TTC549 (cell line): ENCODE measurements at regions not wholly inside any gene's neighbourhood (a gene's known extent, or its start where the extent isn't known, plus 50 kb on each side); places are given as distances from the start of the nearest gene placed in this dataset.
"Not testable (repeated sequence)": the region's sequence is repeated elsewhere in the genome, so short reads cannot be mapped to it uniquely, and the experiment has no call there.

Experiments used
- FAIRE-seq: peaks from 2 replicates; lab custom pipeline; 2012; peaks lifted over from hg19 to GRCh38; lab: Jason Lieb, UNC

DNA sequence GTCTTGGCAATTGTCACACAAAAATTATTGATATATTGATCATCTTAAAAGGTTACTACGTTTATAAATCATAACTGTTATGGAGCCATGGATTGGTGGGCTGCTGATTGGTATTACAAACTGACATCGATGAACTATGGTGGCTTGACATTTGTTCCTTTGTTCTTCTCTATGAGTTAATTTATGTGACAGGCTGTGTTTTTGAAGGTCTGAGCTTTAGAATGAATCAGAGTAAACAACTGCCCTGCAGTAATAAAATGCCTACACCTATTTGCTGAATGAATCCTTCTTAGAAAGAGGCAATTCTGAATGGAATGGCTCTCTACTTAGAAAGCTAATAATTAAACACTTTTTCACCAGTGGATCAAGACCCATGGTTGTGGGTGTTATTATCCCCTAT lies 506.3 kb upstream of the SPTLC3 start:
- FAIRE-seq: no peak

DNA sequence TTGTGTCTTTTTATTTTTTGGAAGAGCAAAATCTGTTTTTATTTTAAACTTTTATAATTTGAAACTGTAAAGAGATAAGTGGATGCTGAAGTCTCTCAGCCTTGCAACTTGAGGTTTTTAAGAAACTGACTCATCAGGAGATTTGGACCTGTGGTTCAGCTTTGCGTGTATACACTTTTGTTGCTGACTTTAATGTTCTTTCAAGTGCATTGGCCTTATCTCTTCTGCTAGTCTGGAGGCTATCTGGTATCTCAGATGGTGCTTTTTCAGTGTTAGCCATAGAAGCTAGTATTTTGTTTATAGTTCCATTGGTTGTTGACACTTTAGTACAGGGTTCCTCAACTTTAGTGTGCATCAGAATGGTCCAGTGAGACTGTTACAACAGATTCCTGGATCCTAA lies 504.0 kb upstream of the SPTLC3 start:
- FAIRE-seq: no peak

- no peak for FAIRE-seq
Measured at GRCh38 chr20:12511499-12511898, 497.3 kb upstream of the SPTLC3 start.

GRCh38 chr20:12512755-12513154 lies 496.0 kb upstream of the SPTLC3 start:
- FAIRE-seq: no peak

- no peak for FAIRE-seq
Measured at GRCh38 chr20:12528104-12528503, 480.7 kb upstream of the SPTLC3 start.

DNA sequence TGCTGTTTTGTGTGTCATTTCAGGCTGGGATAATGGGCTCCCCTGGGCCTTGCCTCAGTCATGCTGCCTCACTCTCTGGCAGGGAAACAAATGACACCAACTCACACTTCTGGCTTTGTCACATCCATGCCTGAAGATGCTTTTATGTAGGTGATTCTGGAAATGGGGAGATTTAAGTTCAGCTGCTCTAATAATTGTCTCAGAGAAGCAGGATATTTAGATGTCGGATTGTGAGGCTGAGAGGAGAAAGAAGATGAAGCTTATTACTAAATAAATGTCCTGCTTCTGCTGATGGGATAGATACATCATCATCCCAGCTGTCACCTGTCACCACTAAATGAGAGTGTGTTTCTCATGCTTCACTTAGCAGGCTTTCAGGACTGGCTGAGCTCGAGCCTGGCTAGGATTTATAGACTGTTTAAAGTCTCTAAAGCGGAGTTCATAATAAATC lies 480.2 kb upstream of the SPTLC3 start:
- no peak for FAIRE-seq

DNA sequence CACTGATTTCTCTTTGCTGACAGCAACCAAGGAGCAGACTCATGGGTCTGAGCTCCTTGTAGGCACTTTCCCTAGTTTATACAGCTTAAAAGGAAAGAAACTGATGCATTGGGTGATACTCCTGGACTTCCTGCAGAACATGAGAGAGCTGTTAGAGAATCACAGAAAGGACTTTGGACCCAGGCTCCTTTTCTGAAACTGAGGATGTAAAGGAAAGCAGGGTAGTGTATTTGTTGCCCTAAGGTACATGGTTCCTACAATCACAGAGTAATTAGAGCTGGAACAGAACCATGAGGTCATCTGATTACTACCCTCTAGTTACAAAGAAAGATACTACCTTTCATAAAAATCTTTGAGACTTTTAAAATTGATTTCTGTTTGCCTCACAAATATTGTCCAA lies 477.1 kb upstream of the SPTLC3 start:
- FAIRE-seq: no peak

DNA sequence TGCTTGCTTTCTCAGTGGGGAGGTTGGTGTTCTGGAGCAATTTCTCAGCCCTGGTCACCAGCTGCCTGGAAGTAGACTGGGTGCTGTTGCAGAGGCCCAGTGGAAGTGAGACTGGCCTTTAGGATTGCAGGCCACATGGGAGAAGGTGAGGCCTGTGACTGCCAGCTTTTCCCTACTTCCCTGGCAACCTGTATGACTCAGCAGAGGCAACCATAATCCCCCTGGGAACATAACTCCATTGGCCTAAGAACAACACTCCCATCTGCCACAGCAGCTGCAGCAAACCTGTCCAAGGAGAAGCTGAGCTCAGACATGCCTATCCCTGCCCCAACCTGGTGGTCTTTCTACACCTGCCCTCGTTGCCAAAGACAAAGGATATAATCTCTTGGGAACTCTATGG lies 473.5 kb upstream of the SPTLC3 start:
- no peak for FAIRE-seq

DNA sequence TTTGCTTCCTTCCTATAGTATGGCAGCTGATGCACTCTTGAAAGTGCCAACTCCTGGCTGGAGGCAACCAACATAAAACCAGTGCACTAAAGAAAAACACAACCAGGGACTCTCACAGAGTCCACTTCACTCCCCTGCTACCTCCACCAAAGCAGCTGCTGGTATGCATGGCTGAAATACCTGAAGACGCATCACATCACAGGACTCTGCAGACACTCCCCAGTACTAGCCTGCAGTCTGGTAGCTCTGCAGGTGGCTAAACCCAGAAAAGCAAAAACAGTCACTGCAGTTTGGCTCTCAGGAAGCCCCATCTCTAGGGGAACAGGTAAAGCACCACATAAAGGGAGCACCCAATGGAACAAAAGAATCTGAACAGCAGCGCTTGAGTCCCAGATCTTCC lies 473.0 kb upstream of the SPTLC3 start:
- FAIRE-seq: no peak

- no peak for FAIRE-seq
Measured at GRCh38 chr20:12554426-12554825, 454.3 kb upstream of the SPTLC3 start.

GRCh38 chr20:12555369-12555768 lies 453.4 kb upstream of the SPTLC3 start:
- FAIRE-seq: no peak

- FAIRE-seq: not testable (repeated sequence)
Measured at GRCh38 chr20:12555849-12556248, 452.9 kb upstream of the SPTLC3 start.

DNA sequence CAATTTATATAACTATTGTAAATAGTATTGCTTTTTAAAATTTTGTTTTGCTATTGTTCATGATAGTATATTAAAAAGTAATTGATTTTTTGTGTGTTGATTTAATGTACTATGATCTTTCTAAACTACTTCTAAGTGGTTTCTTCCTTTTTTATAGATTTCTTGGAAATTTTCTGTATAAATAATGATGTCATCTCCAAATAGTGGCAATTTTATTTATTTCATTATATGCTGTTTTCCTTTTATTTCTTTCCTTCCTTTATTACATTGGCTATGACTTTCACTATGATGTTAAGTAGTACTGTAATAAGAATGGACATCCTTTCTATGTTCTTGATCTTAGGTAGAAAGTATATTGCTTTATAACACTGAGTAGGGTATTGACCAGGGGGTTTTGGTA lies 451.5 kb upstream of the SPTLC3 start:
- FAIRE-seq: peak; percentile 62

DNA sequence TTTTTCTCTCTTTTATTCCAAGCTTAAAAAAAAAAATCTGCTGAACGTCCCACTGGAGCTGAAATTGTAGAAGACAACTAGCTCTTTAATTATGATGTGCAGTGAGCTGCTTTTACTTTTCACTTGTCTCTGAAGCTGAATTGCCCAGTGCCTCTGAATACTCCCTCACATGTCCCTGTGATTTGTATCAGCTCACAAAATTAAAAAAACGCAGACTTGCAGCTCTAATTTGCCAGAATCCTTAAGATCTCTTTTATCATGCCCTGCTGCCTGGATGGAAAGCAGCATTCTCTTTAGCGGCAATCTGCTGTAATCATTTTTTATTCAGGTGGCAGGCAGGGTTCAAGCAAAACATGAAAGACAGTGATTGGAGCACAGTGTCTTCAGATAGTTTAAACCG lies 443.8 kb upstream of the SPTLC3 start:
- no peak for FAIRE-seq

DNA sequence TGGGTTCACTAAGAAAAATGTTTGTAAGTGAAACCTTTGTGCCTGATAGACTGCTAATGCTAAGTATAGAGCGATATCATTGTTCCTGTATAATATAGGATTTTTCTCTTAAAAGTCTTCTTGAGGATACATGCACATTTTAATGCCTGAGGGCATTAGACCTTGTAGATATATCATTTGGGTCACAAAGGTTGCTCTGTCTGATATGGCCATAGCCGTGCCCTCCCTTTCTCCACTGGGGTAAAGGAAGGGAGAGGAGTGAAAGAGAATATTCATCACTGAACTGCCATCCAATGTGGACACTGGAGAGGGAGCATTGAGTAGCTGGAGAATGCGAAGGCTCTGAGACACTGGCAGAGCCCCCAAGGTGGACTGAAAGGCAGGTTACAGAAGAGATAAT lies 442.2 kb upstream of the SPTLC3 start:
- no peak for FAIRE-seq

GRCh38 chr20:12570371-12570770 lies 438.4 kb upstream of the SPTLC3 start:
- peak; percentile 65 for FAIRE-seq

DNA sequence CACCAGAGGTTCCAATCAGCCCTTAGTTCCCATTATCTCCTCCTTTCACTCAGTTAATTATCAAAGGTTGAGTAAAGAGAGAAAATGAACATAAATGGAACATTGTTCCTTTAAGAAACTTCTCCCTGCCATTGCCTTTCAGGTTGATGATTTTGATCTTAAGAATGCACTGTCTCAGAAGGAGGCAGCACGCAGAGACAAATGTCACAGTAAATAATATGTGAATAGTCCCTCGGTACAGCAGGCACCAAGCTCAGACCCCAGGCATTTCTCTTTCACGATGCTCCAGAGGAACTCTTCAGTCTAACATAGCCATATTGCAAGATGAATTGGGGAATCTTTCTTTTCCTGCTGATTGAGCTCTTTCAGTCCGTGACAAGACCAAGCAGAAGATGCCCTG lies 435.3 kb upstream of the SPTLC3 start:
- no peak for FAIRE-seq

GRCh38 chr20:12575352-12576095 lies 433.2 kb upstream of the SPTLC3 start:
- no peak for FAIRE-seq

DNA sequence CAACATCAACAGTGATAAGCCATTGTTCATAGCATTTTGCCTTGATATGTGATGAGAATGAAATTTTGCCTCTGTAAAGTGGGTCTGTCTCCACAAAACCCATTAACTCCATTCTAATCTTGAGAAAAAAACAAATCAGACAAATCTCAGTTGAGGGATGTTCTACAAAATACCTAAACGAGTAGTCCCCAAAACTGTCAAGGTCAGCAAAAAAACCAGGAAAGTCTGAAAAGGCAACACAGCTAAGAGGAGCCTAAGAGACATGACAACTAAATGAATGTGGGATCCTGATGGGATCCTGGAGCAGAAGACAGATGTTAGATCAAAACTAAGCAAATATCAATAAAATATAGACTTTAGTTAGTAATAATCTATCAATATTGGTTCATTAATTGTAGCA lies 431.6 kb upstream of the SPTLC3 start:
- FAIRE-seq: no peak

DNA sequence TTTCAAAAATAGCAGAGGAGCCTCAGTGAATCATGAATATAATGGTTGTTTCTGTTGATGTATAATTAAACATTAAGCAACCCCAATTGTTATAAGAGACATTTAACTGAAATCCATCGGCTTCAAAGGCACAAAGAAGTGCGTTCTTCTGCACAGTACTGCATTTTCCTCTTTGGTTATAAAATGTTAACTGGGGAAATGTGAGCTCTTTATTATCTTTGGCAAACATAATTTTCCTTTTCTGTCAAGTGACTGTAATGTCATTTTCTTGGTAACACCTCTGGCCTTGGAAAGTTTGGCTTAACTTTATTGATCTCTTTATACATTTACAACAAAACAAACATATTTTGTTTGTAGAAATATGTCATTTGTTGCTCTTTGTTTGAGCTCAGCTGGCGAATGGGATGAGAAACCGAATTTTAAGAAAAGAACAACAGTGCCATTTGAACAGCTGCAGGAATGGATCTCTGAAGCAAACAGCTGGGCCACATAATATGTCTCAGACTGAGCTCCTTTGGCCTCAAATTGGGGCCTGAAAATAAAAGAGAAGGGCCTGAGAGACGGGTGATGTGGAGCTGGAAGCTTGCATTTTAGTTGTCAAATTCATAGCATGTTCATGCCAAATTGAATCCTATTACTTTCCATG lies 427.0 kb upstream of the SPTLC3 start:
- no peak for FAIRE-seq

GRCh38 chr20:12582710-12583109 lies 426.1 kb upstream of the SPTLC3 start:
- not testable (repeated sequence) for FAIRE-seq

DNA sequence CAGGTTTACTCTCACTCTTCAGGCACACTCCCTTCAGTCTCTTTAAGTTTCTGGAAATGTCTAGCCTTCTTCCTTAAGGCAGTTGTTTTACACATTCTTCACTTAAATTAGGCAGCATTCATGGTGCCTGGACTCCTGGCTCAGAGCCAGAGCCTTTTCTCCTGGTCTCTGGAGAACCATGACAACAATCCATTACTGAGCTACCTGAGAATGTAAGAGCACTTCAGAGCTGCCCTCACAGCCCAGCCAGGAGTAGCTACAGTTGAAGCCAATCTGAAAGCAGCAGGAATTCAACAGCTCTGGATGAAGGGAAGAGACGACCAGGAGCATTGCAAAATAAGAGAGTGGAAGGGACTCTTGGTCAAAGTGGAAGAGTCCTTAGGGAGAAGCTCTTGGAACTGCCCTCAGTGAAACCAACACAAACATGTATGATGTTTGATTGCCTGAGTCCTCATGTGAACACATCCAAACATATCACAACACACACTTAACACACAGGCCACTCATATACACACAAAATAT lies 416.8 kb upstream of the SPTLC3 start:
- FAIRE-seq: no peak

GRCh38 chr20:12592756-12593155 lies 416.0 kb upstream of the SPTLC3 start:
- no peak for FAIRE-seq

- FAIRE-seq: no peak
Measured at GRCh38 chr20:12593342-12593873, 415.4 kb upstream of the SPTLC3 start.
